OCI-LY1 (cell line): ENCODE measurements at regions not wholly inside any gene's neighbourhood (a gene's known extent, or its start where the extent isn't known, plus 50 kb on each side); places are given as distances from the start of the nearest gene placed in this dataset.

Source experiments
- H2AFZ ChIP-seq: fragments of 200-600 bp; sonication (generic), shearing (Covaris generic); 2 replicates; pipeline ENCODE4 v1.6.0; 2014; ENCODE audit warnings: antibody characterized with exemption, mild to moderate bottlenecking, low read length
- H3F3A ChIP-seq: fragments of 200-600 bp; sonication (generic), shearing (Covaris generic); 2 replicates; pipeline ENCODE4 v1.6.0; 2014; ENCODE audit warnings: mild to moderate bottlenecking, antibody characterized with exemption, low read length, moderate library complexity; ENCODE audit not compliant: insufficient read depth
- H3K27ac ChIP-seq: fragments of 200-600 bp; sonication (generic); 2 replicates; pipeline ENCODE4 v1.5.1; 2014; ENCODE audit warnings: low read length, mixed run types, mild to moderate bottlenecking, low read depth; ENCODE audit not compliant: poor library complexity, severe bottlenecking
- H3K27me3 ChIP-seq: fragments of 200-600 bp; sonication (generic); 2 replicates; pipeline ENCODE4 v1.6.0; 2014; ENCODE audit warnings: antibody characterized with exemption, mild to moderate bottlenecking, low read length, moderate library complexity; ENCODE audit not compliant: insufficient read depth
- H3K36me3 ChIP-seq: fragments of 200-600 bp; sonication (generic); 2 replicates; pipeline ENCODE4 v1.6.1; 2014; ENCODE audit warnings: mild to moderate bottlenecking, antibody characterized with exemption, low read length, moderate library complexity, mixed read lengths; ENCODE audit not compliant: insufficient read depth
- H3K4me1 ChIP-seq: fragments of 200-600 bp; sonication (generic); 2 replicates; pipeline ENCODE4 v1.5.1; 2014; ENCODE audit warnings: mild to moderate bottlenecking, low read length, moderate library complexity; ENCODE audit not compliant: insufficient read depth, severe bottlenecking
- H3K4me2 ChIP-seq: fragments of 200-600 bp; sonication (generic), shearing (Covaris generic); 2 replicates; pipeline ENCODE4 v1.6.1; 2014; ENCODE audit warnings: low read length
- H3K4me3 ChIP-seq: fragments of 200-600 bp; sonication (generic); 2 replicates; pipeline ENCODE4 v1.5.1; 2014; ENCODE audit warnings: low read length, low read depth, mild to moderate bottlenecking, mixed read lengths; ENCODE audit not compliant: poor library complexity, severe bottlenecking
- H3K79me2 ChIP-seq: fragments of 200-600 bp; shearing (Covaris generic); 2 replicates; pipeline ENCODE4 v1.6.1; 2016; ENCODE audit warnings: mixed run types, low read length, mixed read lengths; ENCODE audit not compliant: insufficient read depth
- H3K9ac ChIP-seq: fragments of 200-600 bp; sonication (generic), shearing (Covaris generic); 2 replicates; pipeline ENCODE4 v1.6.1; 2014; ENCODE audit warnings: mild to moderate bottlenecking, low read length, mixed read lengths
- H3K9me2 ChIP-seq: fragments of 200-600 bp; sonication (generic), shearing (Covaris generic); 2 replicates; pipeline ENCODE4 v1.6.1; 2014; ENCODE audit warnings: low read depth, mild to moderate bottlenecking, low read length, mixed read lengths
- H3K9me3 ChIP-seq: fragments of 200-600 bp; shearing (Covaris generic); 2 replicates; pipeline ENCODE4 v1.6.1; 2014; ENCODE audit warnings: low read length, mixed read lengths
- H4K20me1 ChIP-seq: fragments of 200-600 bp; sonication (generic), shearing (Covaris generic); 2 replicates; pipeline ENCODE4 v1.6.0; 2016; ENCODE audit warnings: mild to moderate bottlenecking, low read length; ENCODE audit not compliant: insufficient read depth
- EZH2 ChIP-seq: fragments of 200-600 bp; sonication (generic), shearing (Covaris generic); IDR thresholded peaks from 2 replicates; pipeline ENCODE4 v1.8.0; 2017; ENCODE audit warnings: borderline replicate concordance, mixed run types, mild to moderate bottlenecking, antibody characterized with exemption, low read length, moderate library complexity, mixed read lengths
- TF ChIP-seq, protein P1 (sequence below): fragments of 200-600 bp; sonication (generic), shearing (Covaris generic); IDR thresholded peaks from 2 replicates; pipeline ENCODE4 v1.5.1; 2017; ENCODE audit warnings: mild to moderate bottlenecking, antibody characterized with exemption, low read length, moderate library complexity, mixed read lengths

- no peak overlapping the region for H3K4me3 ChIP-seq
- H3K9me2 ChIP-seq: no peaks in the 10 kb centered on the region
- H2AFZ ChIP-seq: no peak overlapping the region
- 0 out of 2 replicates have a peak, but pooled peaks cover 5% of the 10 kb centered on the region for H3K27me3 ChIP-seq
- H3K9ac ChIP-seq: no peak overlapping the region
- no peak overlapping the region for H3K4me2 ChIP-seq
- no peak overlapping the region for H3K27ac ChIP-seq
- H3K36me3 ChIP-seq: no peaks in the 10 kb centered on the region
- no peaks in the 10 kb centered on the region for H3K4me1 ChIP-seq
- H3K79me2 ChIP-seq: no peaks in the 10 kb centered on the region
- no peaks in the 10 kb centered on the region for H3F3A ChIP-seq
- TF ChIP-seq EZH2: no peak
- TF ChIP-seq, protein P1, sequence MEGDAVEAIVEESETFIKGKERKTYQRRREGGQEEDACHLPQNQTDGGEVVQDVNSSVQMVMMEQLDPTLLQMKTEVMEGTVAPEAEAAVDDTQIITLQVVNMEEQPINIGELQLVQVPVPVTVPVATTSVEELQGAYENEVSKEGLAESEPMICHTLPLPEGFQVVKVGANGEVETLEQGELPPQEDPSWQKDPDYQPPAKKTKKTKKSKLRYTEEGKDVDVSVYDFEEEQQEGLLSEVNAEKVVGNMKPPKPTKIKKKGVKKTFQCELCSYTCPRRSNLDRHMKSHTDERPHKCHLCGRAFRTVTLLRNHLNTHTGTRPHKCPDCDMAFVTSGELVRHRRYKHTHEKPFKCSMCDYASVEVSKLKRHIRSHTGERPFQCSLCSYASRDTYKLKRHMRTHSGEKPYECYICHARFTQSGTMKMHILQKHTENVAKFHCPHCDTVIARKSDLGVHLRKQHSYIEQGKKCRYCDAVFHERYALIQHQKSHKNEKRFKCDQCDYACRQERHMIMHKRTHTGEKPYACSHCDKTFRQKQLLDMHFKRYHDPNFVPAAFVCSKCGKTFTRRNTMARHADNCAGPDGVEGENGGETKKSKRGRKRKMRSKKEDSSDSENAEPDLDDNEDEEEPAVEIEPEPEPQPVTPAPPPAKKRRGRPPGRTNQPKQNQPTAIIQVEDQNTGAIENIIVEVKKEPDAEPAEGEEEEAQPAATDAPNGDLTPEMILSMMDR: no peak
- H4K20me1 ChIP-seq: no peaks in the 10 kb centered on the region
- H3K9me3 ChIP-seq: no peaks in the 10 kb centered on the region
Observed at GRCh38 chr20:24830649-24831048, 118.4 kb upstream of the CST7 start.

DNA sequence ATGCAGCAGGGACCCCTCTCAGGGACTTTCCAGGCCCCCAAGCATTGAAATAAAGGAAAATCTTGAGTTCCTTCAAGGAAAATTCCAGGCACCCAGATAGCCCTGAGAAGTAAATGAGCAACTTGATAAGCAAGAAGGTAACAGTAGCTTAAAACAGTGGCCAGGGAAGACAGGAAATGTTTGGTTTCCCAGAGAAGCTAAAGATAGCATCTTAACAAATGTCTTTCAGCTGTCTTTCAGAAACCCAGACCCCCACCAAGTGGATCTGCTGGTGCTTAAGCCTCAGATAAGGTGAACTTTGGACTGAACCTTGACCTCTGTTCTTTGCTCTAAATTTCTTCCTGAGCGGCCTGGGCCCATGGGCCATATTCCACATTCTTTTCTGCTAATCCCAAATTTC lies 117.8 kb upstream of the CST7 start:
- Histone ChIP-seq H2AFZ (no peak overlapping the region), H3K27ac (no peak overlapping the region), H4K20me1 (no peaks in the 10 kb centered on the region), H3K27me3 (0 out of 2 replicates have a peak, but pooled peaks cover 5% of the 10 kb centered on the region), H3K4me1 (no peaks in the 10 kb centered on the region), H3K36me3 (no peaks in the 10 kb centered on the region), H3F3A (no peaks in the 10 kb centered on the region), H3K4me2 (no peak overlapping the region), H3K9ac (no peak overlapping the region), H3K4me3 (no peak overlapping the region), H3K9me2 (no peaks in the 10 kb centered on the region), H3K9me3 (no peaks in the 10 kb centered on the region), H3K79me2 (no peaks in the 10 kb centered on the region)
- TF ChIP-seq, protein P1: no peak
- TF ChIP-seq EZH2: no peak

- Histone ChIP-seq H3K4me2 (no peak overlapping the region), H3K4me3 (no peak overlapping the region), H4K20me1 (no peaks in the 10 kb centered on the region), H3K9ac (no peak overlapping the region), H3K79me2 (no peaks in the 10 kb centered on the region), H3K27ac (no peak overlapping the region), H3K9me3 (no peaks in the 10 kb centered on the region), H3K9me2 (no peaks in the 10 kb centered on the region), H3K27me3 (0 out of 2 replicates have a peak, but pooled peaks cover 5% of the 10 kb centered on the region), H2AFZ (no peak overlapping the region), H3K4me1 (no peaks in the 10 kb centered on the region), H3F3A (no peaks in the 10 kb centered on the region), H3K36me3 (no peaks in the 10 kb centered on the region)
- no peak for TF ChIP-seq EZH2
- TF ChIP-seq, protein P1: no peak
Observed at GRCh38 chr20:24832518-24832917, 116.6 kb upstream of the CST7 start.
